Panc1 (cell line): ENCODE measurements at regions not wholly inside any gene's neighbourhood (a gene's known extent, or its start where the extent isn't known, plus 50 kb on each side); places are given as distances from the start of the nearest gene placed in this dataset.

Source experiments
- ATAC-seq: fragments of 200-7000 bp; cut with Tn5 transposase; 2 replicates; pipeline ENCODE4 v1.9.1; 2020; ENCODE audit warnings: mild to moderate bottlenecking, moderate library complexity
- BruUV-seq: library from RNA; stranded (reverse); fragments of 400-500 nt; replicated peaks from 2 replicates; lab custom pipeline; 2021; lab: Mats Ljungman, UMichigan
- CTCF ChIA-PET: fragments of 300-600 bp; sonication (Branson Sonifier 250); formaldehyde crosslinking; loops from one replicate; lab custom pipeline; 2022; ENCODE audit warnings: antibody characterized with exemption; lab: Charles Lee
- POLR2A ChIA-PET: fragments of 300-600 bp; sonication (Branson Sonifier 250); formaldehyde crosslinking; loops from one replicate; lab custom pipeline; 2022; ENCODE audit warnings: antibody characterized with exemption; lab: Charles Lee
- DNase-seq: peaks from one replicate; pipeline ENCODE4 v3.0.0-alpha.2; 2010; ENCODE audit warnings: low read depth, low spot score
- H3K27ac ChIP-seq: 2 replicates; pipeline ENCODE4 v1.5.1; 2011; ENCODE audit warnings: mild to moderate bottlenecking, low read length, inconsistent platforms
- H3K27me3 ChIP-seq: fragments of 200-500 bp; sonication (Bioruptor generic); 2 replicates; pipeline ENCODE4 v1.6.0; 2014; ENCODE audit warnings: low read length, inconsistent platforms; ENCODE audit not compliant: control insufficient read depth, insufficient read depth
- H3K36me3 ChIP-seq: fragments of 200-500 bp; sonication (Bioruptor generic); 2 replicates; pipeline ENCODE4 v1.5.1; 2014; ENCODE audit warnings: inconsistent platforms, mild to moderate bottlenecking, low read length, moderate library complexity; ENCODE audit not compliant: control insufficient read depth, insufficient read depth
- H3K4me1 ChIP-seq: 2 replicates; pipeline ENCODE4 v1.5.1; 2011; ENCODE audit warnings: inconsistent platforms, mild to moderate bottlenecking, low read length, moderate library complexity; ENCODE audit not compliant: control insufficient read depth, insufficient read depth
- H3K4me3 ChIP-seq, 2 experiments: 2 replicates each; pipeline ENCODE4 v1.5.1; 2011 to 2012; ENCODE audit warnings: low read depth in 2 of 2, low read length in 2 of 2, mild to moderate bottlenecking in 2 of 2, inconsistent platforms in 1 of 2, moderate library complexity in 1 of 2
- H3K9me3 ChIP-seq: fragments of 200-500 bp; sonication (Bioruptor generic); 2 replicates; pipeline ENCODE4 v1.5.1; 2014; ENCODE audit warnings: low read depth, mild to moderate bottlenecking, inconsistent platforms, low read length, moderate library complexity; ENCODE audit not compliant: control insufficient read depth, insufficient read depth
- POLR2AphosphoS5 ChIP-seq: IDR thresholded peaks from 2 replicates; pipeline ENCODE4 v1.6.1; 2012; ENCODE audit warnings: mild to moderate bottlenecking, low read depth, low read length, moderate library complexity
- SIN3A ChIP-seq: IDR thresholded peaks from 2 replicates; pipeline ENCODE4 v1.6.1; 2012; ENCODE audit warnings: low read depth, mild to moderate bottlenecking, low read length, moderate library complexity, borderline replicate concordance; ENCODE audit not compliant: insufficient read depth
- TCF7L2 ChIP-seq: IDR thresholded peaks from 2 replicates; pipeline ENCODE4 v1.6.1; 2011; ENCODE audit warnings: mild to moderate bottlenecking, low read depth, low read length, inconsistent platforms
- in situ Hi-C: cut with HindIII; loops from 2 replicates; pipeline ENCODE4 v1.10.0; 2016; ENCODE audit warnings: low sequenced_read_pairs, low pct_unique_long_range_greater_than_20kb
- intact Hi-C: fragments of 100-400 bp; cut with micrococcal nuclease; formaldehyde crosslinking; loops from one replicate; pipeline ENCODE4 v1.10.0; 2022; ENCODE audit not compliant: unreplicated experiment
- TF ChIP-seq, protein P1 (sequence below): fragments of 450-650 bp; IDR thresholded peaks from 2 replicates; pipeline ENCODE4 v1.5.1; 2017; ENCODE audit warnings: mild to moderate bottlenecking
- TF ChIP-seq, protein P2 (sequence below), 2 experiments: IDR thresholded peaks; 2 replicates each; pipeline ENCODE4 v1.6.1; 2011 to 2012; ENCODE audit warnings: low read depth in 2 of 2, control low read depth in 1 of 2, low read length in 1 of 2, mild to moderate bottlenecking in 1 of 2, moderate library complexity in 1 of 2; ENCODE audit not compliant: insufficient read depth in 1 of 2

DNA sequence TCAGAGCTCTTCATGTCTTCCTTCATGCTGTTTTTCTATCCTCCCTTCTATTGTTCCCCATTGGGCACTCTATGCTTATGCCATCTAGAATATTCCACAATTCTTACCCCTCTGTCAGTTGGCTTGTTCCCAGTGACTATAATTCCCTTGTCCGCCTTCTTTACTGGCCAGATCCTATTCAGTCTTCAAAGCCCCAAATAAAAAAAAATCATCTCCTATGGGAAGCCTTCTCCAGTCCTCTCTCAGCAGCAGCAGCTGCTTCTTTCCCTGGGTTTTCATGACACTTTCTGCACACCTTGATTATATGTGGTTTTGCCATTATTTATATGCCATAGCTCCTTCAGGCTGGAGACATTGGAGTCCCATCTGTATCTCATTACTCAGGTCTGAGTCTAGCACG is 54.6 kb upstream of the TNFAIP8 start:
- TF ChIP-seq SIN3A = no peak
- no peak for TF ChIP-seq TCF7L2
- Histone ChIP-seq H3K4me3 (no peak overlapping the region), H3K27me3 (no peaks in the 10 kb centered on the region), H3K4me1 (peaks cover 14% of the 10 kb centered on the region), H3K27ac (no peak overlapping the region), H3K9me3 (no peaks in the 10 kb centered on the region), H3K36me3 (no peaks in the 10 kb centered on the region)
- BruUV-seq = no TSS peak
- intact Hi-C loops (no loop called here), in situ Hi-C loops (no loop called here)
- ChIA-PET POLR2A (no interaction called here), CTCF (no interaction called here)
- ATAC-seq (no peak), DNase-seq (no peak)

GRCh38 chr5:119301906-119302305 is 53.9 kb upstream of the TNFAIP8 start:
- no TSS peak for BruUV-seq
- in situ Hi-C loops = no loop called here
- Histone ChIP-seq H3K4me1 (peaks cover 14% of the 10 kb centered on the region), H3K27me3 (no peaks in the 10 kb centered on the region), H3K36me3 (no peaks in the 10 kb centered on the region), H3K9me3 (no peaks in the 10 kb centered on the region), H3K27ac (no peak overlapping the region), H3K4me3 (no peak overlapping the region)
- intact Hi-C loops = no loop called here
- DNase-seq = no peak
- ATAC-seq = no peak
- TF ChIP-seq POLR2AphosphoS5 = no peak
- TF ChIP-seq TCF7L2 = no peak
- TF ChIP-seq, protein P1, sequence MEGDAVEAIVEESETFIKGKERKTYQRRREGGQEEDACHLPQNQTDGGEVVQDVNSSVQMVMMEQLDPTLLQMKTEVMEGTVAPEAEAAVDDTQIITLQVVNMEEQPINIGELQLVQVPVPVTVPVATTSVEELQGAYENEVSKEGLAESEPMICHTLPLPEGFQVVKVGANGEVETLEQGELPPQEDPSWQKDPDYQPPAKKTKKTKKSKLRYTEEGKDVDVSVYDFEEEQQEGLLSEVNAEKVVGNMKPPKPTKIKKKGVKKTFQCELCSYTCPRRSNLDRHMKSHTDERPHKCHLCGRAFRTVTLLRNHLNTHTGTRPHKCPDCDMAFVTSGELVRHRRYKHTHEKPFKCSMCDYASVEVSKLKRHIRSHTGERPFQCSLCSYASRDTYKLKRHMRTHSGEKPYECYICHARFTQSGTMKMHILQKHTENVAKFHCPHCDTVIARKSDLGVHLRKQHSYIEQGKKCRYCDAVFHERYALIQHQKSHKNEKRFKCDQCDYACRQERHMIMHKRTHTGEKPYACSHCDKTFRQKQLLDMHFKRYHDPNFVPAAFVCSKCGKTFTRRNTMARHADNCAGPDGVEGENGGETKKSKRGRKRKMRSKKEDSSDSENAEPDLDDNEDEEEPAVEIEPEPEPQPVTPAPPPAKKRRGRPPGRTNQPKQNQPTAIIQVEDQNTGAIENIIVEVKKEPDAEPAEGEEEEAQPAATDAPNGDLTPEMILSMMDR = no peak
- TF ChIP-seq SIN3A = no peak
- TF ChIP-seq, protein P2, sequence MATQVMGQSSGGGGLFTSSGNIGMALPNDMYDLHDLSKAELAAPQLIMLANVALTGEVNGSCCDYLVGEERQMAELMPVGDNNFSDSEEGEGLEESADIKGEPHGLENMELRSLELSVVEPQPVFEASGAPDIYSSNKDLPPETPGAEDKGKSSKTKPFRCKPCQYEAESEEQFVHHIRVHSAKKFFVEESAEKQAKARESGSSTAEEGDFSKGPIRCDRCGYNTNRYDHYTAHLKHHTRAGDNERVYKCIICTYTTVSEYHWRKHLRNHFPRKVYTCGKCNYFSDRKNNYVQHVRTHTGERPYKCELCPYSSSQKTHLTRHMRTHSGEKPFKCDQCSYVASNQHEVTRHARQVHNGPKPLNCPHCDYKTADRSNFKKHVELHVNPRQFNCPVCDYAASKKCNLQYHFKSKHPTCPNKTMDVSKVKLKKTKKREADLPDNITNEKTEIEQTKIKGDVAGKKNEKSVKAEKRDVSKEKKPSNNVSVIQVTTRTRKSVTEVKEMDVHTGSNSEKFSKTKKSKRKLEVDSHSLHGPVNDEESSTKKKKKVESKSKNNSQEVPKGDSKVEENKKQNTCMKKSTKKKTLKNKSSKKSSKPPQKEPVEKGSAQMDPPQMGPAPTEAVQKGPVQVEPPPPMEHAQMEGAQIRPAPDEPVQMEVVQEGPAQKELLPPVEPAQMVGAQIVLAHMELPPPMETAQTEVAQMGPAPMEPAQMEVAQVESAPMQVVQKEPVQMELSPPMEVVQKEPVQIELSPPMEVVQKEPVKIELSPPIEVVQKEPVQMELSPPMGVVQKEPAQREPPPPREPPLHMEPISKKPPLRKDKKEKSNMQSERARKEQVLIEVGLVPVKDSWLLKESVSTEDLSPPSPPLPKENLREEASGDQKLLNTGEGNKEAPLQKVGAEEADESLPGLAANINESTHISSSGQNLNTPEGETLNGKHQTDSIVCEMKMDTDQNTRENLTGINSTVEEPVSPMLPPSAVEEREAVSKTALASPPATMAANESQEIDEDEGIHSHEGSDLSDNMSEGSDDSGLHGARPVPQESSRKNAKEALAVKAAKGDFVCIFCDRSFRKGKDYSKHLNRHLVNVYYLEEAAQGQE (IDR thresholded peaks at IDR 0.05; ENCODE audit: insufficient read depth in 1 of 2, low read depth in 2 of 2, low read length in 1 of 2) = no peak
- POLR2A ChIA-PET = no interaction called here
- CTCF ChIA-PET = no interaction called here

DNA sequence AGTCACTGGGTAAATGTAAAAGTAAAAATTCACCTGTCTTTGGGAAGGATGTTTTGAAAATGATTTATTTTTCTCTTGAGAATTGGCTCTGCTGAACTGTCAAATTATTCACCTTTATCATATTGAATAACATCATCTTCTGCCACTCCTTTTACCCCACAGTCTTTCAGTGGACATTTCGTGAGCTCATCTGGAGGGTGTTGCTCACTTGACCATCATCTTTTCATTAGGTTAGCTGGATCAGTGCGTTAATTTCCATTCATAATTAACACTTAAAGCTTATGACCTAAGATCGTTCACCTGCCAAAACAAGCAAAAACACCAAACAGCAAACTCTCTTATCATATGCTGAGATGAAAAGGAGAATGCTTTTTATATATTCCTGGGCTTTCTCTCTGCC is 53.4 kb upstream of the TNFAIP8 start:
- POLR2A ChIA-PET = no interaction called here
- Histone ChIP-seq H3K4me3 (no peak overlapping the region), H3K27ac (no peak overlapping the region), H3K9me3 (no peaks in the 10 kb centered on the region), H3K4me1 (peaks cover 14% of the 10 kb centered on the region), H3K36me3 (no peaks in the 10 kb centered on the region), H3K27me3 (no peaks in the 10 kb centered on the region)
- CTCF ChIA-PET = no interaction called here
- intact Hi-C loops = no loop called here
- no peak for ATAC-seq
- DNase-seq = no peak
- no peak for TF ChIP-seq TCF7L2
- TF ChIP-seq SIN3A = no peak
- TF ChIP-seq, protein P2 (IDR thresholded peaks at IDR 0.05; ENCODE audit: insufficient read depth in 1 of 2, low read depth in 2 of 2, low read length in 1 of 2) = no peak
- TF ChIP-seq, protein P1 = no peak
- TF ChIP-seq POLR2AphosphoS5 = no peak
- in situ Hi-C loops = no loop called here
- BruUV-seq = no TSS peak
